ENCODE measurements at regions not wholly inside any gene's neighbourhood (a gene's known extent, or its start where the extent isn't known, plus 50 kb on each side); places are given as distances from the start of the nearest gene placed in this dataset.
"Not testable (repeated sequence)": the region's sequence is repeated elsewhere in the genome, so short reads cannot be mapped to it uniquely, and the experiment has no call there.

DNA sequence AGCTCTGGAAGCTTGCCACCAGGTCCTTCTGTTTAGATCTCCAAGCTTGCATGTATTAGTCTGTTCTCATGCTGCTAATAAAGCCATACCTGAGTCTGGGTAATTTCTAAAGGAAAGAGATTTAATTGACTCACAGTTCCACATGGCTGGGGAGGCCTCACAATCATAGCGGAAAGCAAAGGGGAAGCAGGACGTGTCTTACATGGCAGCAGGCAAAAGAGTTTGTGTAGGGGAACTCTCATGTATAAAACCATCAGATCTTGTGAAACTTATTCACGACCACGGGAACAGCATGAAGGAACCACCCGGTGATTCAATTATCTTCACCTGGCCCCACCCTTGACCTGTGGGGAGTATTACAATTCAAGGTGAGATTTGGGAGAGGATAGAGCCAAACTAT is 147.0 kb upstream of the PROK2 start:
- DNase-seq (ENCODE audit: low read depth in 3 of 3) = no peak

DNA sequence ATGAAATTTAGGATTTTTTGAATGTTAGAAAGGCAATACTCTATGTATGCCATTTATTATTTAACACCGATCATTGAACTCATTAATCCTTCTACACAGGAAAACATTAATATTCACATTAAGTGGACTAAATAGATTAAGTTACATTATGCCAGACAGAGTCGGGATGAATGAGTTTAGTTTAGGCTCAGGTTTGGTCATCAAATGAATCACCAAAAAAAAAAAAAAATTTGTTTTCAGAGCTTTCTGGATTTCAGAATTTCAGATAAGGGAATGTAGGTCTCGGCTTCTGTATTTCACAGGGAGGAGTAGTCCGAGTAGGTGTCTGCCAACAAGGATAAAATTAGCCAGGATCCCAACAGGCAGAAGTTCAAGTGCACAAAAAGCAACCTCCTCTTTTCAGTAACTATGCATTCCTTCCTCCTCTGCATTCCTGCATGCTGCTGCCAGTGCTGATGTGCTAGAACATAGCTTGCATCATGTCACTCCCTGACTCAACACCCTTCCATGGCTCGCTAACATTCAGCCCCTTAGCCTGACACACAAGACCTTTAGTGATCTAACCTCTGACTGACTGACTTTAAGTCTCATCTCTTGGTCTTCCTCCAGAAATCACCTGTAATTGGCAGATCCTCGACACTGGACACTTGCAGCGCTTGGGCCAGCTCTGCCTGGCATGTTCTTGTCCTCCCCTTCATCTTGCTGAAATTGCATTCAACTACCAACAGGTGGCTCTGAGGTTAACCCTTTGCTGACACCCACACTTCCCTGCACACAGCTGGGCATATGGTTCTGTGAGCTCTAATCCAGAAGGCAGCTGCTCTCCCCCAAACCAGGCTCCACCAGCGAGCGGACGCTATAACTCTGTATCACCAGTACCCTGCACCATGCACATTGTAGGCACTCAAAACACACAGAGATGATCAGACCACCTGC is 145.4 kb upstream of the PROK2 start:
- DNase-seq (ENCODE audit: low read depth in 3 of 3) = peak in 1 of 3 experiments; percentile 3

DNA sequence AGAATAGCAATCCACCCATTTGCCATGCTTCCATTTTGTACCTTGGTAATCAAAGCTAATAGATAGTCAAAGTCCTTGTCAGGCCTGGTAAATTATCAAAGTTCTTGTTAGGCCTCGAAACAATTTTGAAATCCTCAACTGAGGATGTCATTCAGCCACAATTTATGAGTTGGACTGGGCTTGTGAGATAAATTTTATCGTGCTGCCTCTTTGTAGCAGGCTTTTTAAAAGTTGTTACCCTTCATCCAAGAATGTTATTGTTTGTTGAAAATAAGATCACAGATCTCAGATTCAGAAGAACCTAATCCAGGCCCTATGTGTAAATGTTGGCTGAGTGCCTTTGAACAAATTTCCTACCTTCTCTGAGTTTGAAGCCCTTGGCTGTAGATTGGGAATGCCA is 143.3 kb upstream of the PROK2 start:
- no peak for DNase-seq (ENCODE audit: low read depth in 3 of 3)

DNA sequence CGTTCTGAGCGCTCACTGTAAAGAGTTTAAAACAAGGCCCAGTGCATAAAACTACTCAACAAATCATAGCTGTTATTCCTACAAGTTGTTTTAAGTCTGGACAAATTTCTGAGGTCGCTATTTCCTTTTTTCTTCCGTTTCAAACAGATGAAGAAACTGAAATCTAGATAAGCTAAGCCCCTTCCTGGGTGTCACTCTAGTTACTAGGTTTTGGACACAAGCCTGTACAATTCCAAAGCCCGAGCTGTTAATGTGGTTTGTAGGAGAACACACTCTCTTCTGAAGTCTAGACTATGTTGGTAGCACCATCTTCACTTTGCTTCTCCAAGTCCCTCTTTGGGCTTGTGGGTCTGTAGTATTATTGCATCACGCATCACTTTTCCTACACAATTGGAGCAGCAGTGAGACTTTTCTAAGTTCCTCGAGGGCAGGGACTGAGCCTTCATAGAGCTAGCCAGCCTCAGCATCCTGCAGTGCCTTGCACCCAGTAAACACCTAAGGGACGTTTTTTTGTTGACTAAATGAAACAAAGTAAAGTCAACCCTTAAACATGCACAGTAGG is 142.6 kb upstream of the PROK2 start:
- no peak for DNase-seq (ENCODE audit: low read depth in 3 of 3)

DNA sequence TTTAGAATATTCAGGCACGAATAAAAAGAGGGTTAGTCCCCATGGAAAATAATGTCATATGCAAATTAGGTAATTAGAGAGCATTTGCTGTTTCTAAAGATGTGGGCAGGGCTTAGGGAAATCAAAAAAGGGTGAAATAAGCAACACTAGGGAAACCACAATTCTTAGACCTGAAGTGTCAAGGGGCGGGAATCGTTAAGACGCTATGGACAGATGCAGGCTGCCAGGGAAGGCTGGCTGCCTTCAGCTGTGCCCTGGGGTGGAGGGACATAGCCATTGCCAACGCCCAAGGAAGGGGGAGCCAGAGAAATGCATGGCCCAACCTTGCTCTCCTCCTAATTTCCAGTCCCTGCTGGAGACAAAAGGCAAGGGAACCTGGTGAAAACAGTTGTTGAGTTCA is 141.7 kb upstream of the PROK2 start:
- DNase-seq (ENCODE audit: low read depth in 3 of 3) = no peak

DNA sequence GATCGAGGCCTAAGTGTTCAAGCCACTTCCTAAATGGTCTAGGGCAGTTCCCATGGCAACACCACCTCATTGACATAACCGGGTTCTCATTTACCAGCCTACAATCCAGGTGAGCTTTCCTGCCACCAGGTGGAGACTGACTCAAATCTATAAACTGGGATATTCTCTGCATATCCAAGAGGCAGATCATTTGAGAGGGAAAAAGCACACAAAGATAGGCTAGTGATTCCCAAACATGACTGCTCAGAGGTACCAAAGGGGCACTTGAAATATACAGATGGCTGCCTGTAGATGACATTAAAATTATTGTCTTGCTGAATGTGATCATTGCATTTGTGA is 141.3 kb upstream of the PROK2 start:
- DNase-seq (ENCODE audit: low read depth in 3 of 3) = no peak

DNA sequence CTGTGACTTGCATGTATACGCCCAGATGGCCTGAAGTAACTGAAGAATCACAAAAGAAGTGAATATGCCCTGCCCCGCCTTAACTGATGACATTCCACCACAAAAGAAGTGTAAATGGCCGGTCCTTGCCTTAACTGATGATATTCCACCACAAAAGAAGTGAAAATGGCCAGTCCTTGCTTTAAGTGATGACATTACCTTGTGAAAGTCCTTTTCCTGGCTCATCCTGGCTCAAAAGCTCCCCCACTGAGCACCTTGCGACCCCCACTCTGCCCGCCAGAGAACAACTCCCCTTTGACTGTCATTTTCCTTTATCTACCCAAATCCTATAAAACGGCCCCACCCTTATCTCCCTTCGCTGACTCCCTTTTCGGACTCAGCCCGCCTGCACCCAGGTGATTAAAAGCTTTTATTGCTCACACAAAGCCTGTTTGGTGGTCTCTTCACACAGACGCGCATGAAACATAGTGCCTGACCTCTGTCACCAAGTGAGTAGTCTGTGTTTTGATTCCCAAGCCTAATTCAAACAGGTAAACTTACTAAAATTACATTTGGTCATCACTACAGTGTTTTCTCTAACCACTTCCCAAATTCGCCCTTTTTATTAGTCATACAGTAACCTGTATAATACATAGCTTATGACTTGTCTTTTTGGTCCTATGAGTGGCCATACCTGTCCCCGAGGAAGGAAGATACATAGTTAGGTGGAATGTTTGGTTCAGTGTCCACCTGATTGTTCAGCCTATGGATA is 140.7 kb upstream of the PROK2 start:
- not testable (repeated sequence) for DNase-seq (ENCODE audit: low read depth in 3 of 3)

DNA sequence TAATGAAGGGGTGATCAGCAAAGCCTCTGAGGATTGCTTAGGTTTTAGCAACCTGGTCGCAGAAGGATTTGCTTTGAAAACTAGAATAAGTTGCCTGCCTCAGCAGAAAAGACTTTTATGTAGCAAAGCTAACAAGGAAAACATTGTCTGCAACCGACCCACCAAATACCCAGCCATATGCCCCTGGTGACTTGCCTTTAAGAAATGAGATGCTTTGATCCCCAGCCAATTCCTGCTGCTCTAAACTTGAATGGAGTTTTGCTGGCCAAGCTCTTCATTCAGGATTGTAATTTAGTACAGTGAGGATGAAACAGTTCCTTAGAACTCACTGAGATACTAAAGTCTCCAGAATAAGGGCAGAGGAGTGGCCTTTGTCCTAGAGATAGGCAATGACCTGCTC is 139.8 kb upstream of the PROK2 start:
- DNase-seq (ENCODE audit: low read depth in 3 of 3) = no peak

DNA sequence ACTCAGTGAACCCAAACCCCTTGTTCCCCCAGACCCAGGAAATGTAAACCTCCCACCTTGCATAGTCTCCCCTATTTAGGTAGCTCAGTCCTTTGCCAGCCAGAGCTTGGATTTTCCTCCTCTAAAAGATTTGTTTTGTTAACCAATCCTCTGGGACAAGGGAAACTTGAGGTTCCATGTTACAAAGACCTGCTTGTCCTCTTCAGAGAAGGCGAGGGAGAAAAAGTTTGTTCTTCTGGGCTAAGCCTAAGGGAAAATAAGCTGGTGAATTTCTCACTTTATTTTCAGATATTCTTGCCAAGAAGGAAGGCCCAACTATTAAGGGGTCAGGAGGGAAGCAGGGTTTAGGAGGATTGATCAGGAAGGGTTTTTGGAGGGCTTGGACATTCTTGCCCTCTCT is 136.1 kb upstream of the PROK2 start:
- DNase-seq (ENCODE audit: low read depth in 3 of 3) = no peak

DNA sequence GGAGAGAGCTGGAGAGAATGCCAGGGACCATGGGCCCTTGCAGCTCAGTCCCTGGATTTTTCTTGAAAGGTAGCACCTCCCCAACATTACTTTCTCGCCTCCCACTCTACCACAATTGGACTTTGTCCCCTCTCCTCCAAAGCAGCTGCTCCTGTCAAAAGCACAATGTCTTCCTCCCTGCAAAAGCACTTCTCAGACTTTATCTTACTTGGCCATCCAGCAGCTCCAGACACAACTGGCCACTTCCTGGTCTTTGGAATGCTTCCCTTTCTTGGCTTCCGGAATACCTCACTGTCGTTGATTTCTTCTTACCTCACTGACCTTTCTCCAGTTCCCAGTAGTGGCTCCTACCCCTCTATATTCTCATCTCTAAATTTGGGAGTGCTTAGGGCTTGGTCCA is 134.6 kb upstream of the PROK2 start:
- no peak for DNase-seq (ENCODE audit: low read depth in 3 of 3)

DNA sequence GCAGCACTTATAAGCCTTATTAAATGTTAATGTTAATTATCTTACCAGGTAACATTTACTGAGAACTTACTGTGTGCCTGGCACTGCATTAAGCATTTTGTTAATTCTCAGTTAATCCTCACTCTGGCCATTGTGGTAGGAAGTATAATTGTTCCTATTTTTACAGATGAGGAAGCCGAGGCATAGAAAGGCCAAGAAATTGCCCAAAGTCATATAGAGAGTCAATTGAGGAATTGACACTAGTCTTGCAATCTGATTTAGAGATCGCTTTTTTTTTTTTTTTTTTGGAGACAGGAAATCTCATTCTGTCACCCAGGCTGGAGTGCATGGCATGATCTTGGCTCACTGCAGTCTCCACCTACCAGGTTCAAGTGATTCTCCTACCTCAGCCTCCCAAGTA is 132.6 kb upstream of the PROK2 start:
- DNase-seq (ENCODE audit: low read depth in 3 of 3) = no peak

DNA sequence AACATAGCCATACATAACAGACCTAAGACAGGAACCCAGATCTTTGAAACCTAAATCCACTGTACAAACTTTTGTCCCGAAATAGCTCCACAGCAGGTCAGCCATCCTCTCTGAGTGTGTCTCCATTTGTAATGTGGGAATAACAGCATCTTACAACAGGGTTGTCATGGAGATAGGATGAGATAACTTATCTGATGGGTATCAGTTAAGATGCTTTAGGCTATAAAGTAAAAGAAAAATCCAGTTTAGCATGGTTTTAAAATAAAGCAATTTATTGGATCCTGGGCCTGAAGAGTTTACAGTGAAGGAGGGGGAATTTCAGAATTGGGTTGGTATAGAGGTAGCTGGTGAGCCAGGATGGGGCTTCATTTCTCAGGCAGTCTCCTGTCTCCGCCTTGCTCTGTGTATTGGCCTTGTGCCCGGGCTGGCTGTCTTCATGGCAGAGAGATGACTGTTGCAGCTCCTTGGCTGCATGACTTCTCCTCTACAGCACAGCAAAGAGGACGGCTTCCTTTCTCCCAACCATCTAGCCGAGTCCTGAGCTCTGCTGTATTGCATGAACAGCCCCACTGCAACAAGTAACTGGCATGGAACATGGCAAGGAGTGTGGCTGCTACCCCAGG is 131.9 kb upstream of the PROK2 start:
- no peak for DNase-seq (ENCODE audit: low read depth in 3 of 3)

DNA sequence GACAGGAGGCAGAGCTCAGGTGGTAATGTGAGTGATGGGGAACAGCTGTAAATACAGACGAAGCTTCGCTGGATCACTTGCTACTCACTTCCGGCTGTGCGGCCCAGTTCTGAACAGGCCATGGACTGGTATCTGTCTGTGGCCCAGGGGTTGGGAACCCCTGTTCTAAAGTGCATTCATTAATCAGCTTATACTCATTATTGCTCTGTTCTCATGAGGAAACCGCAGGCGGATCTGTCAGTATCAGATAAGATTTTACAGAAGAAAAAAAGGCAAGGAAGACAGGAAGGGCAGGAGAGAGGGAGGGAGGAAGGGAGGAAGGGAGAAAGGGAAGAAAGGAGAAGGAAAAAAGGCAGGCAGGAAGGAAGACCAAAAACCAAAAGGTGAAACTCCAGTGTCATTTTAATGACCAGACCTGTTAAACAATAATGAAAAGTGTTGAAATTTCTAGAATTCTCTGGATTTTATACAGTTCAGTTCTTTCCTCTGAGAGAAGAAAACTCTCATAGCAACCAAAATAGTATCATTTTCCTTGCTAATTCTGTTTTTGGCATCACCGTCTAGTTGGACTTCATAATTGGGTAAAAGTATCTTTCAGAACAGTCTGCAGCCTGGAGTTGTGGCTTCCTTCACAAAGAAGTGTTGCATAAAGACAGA is 128.0 kb upstream of the PROK2 start:
- DNase-seq (ENCODE audit: low read depth in 3 of 3) = no peak

DNA sequence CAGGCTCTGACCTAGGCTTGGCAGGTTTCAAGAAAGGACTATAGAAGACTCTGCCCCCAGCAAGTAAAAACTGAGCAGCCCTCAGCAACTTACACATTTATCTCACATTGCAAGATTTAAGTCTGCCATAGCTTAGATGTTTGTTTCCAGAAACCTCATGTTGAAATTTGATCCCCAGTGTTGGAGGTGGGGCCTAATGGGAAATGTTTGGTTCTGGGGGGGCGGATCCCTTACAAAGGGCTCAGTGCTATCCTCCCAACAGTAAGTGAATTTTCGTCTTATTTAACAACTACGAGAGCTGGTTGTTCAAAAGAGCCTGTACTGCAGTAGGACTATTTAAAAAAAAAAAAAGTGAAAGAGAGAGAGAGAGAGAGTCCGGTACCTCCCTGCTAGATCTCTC is 125.2 kb upstream of the PROK2 start:
- DNase-seq (ENCODE audit: low read depth in 3 of 3) = no peak

DNA sequence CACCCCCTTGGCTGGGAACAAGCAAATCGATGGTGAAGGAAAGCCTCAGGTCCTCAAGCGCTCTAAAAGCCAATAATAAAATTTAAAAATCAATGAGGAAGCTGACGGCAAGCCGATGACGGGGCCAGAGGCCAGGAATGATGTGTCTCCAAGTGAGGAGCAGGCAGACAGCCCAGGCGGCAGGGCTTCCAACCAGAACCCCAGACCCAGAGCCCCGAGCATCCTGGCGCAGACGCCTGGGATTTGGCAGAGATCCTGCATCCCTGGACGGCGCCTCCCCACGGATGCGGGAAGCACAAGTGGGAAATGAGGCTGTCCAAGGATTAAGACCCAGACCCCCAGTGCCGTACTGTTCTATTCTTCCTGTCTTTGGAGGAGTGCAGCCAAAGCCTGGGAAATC is 123.0 kb upstream of the PROK2 start:
- no peak for DNase-seq (ENCODE audit: low read depth in 3 of 3)

DNA sequence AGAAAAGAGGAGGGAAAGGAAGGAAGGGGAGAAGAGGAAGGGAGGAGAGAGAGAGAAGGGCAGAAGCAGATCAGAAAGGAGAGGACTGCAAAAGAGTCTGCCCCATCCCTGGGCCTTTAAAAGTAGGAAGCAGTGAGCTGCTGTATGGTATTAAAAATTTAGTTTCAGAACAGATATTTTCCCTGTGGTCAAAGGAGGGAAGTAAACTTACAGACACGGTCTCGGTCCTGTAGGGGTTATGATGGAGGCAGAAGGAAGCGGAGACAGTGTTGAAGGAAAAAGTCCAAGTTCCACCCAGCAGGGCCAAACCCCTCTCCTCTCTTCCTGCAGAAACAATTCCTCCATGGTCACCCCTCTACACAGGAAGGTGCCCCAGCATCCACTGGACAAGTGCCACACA is 122.0 kb upstream of the PROK2 start:
- DNase-seq (ENCODE audit: low read depth in 3 of 3) = no peak

DNA sequence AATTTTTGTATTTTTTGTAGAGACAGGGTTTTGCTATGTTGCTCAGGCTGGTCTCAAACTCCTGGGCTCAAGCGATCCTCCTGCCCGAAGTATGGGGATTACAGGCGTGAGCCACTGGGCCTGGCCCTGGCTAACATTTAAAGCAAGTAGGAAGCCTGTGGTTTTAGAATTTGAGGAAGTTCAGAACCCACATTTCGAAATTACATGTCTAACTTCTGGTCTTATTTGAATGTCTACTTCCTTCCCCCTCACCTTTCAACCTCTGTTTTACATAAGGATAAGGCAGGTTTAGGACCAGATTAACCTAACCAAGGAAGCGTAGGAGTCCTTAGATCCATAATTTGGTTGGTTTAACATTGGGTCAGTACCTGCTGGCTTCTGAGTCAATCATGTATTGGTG is 120.5 kb upstream of the PROK2 start:
- no peak for DNase-seq (ENCODE audit: low read depth in 3 of 3)

DNA sequence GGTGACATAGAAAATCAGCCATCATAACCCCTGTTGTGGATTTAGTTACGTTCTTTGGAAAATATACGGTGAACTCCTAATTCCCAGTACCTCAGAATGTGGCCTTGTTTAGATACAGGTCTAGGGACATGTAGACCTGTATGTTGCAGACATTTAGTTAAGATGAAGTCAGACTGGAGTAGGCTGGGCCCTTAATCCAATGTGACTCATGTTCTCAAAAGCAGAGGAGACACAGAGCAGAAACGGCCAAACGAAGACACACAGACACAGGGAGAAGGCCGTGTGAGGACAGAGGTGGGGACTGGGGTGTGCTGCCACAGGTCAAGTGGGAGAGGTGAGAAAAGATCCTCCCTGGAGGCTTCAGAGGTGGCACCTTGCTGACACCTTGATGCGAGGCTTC is 119.0 kb upstream of the PROK2 start:
- no peak for DNase-seq (ENCODE audit: low read depth in 3 of 3)

DNA sequence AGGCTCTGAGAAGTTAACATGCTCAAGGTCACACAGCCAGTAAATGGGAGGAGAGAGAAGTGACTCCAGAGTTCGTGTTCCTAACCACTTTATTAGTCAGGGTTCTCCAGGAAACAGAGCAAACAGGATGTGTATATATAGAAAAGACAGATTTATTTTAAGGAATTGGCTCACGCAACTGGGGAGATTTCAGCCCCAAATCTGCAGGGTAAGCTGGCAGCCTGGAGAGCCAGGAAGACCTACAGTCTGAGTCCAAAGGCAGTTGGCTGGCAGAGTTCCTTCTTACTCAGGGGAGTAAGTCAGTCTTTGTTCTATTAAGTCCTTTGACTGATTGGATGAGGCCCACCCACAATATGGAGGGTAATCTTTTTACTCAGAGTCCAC is 118.2 kb upstream of the PROK2 start:
- DNase-seq (ENCODE audit: low read depth in 3 of 3) = no peak

DNA sequence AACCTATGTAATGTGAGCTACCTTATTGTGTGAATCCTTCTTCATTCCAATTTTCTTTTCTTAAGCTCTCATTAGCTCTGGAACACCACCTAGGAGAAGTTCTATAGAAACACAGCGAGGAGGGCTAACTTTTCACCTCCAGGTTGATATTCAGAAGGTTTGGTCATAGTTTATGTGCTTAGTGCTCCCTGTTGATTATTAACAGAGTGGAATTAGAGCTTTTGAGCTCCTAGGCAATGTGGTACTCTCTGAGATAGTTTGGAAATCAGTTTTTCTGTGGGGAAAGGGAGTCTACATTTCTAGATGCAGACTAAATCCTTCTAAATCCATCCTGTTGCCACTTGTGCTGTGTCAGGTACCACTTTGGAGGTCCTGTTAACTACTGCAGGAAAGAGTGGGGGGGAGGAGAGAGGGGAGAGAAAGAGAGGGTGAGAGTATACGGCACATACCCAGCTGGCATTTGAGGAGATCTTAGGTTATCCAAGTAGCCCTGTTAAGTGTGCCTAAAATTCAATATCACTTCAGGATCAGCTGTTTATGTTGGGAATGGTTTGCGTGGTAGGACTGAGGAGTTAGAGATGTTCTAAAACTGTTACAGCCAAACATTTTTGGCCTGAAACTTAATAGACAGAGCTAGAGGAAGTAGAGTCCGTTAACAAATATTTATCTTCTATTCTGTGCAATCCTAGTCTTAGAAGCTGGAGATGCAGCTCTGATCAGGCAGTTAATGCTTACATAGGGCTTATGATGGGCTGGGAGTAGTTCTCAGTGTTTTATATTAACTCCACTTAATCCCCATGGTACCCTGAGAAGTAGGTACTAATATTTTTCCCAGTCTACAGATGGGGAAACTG is 117.5 kb upstream of the PROK2 start:
- no peak for DNase-seq (ENCODE audit: low read depth in 3 of 3)

DNA sequence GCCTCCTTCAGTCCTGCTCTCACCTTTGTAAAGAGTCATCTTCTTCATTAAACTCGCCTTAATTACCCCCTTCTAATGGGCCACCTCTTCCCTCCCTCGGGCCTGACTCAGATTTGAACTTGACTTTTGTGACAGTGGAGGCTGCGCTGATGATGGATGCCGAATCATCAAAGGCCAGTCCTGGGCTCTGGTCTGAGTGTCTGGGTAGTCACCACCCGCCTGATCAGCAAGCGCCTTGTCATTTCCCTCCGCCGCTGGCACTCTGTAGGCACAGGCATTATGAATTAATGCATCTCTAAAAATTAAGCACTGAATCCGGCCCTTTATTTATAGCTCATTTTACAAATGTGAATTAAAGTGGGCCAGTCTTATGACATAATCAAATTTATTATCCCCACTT is 116.7 kb upstream of the PROK2 start:
- DNase-seq (ENCODE audit: low read depth in 3 of 3) = no peak
